ENCODE measurements at regions not wholly inside any gene's neighbourhood (a gene's known extent, or its start where the extent isn't known, plus 50 kb on each side); places are given as distances from the start of the nearest gene placed in this dataset.

GRCh38 chr13:97640268-97640667 is 206.3 kb downstream of the RAP2A start:
- no peak for DNase-seq

GRCh38 chr13:97648171-97648880 is 214.4 kb downstream of the RAP2A start:
- DNase-seq, result no peak

GRCh38 chr13:97648881-97649224 is 214.9 kb downstream of the RAP2A start:
- DNase-seq, result no peak

- DNase-seq, result no peak
Observed at GRCh38 chr13:97653443-97654140, 219.6 kb downstream of the RAP2A start.

GRCh38 chr13:97654236-97654635 is 220.3 kb downstream of the RAP2A start:
- no peak for DNase-seq

GRCh38 chr13:97658556-97658955 is 224.6 kb downstream of the RAP2A start:
- DNase-seq, result no peak

GRCh38 chr13:97659602-97660001 is 225.6 kb downstream of the RAP2A start:
- DNase-seq, result no peak

- DNase-seq, result no peak
Observed at GRCh38 chr13:97660594-97661260, 226.8 kb downstream of the RAP2A start.

- DNase-seq, result no peak
Observed at GRCh38 chr13:97686594-97686993, 252.6 kb downstream of the RAP2A start.

- DNase-seq, result no peak
Observed at GRCh38 chr13:97692628-97693027, 258.7 kb downstream of the RAP2A start.

- no peak for DNase-seq
Observed at GRCh38 chr13:97695684-97696083, 257.8 kb upstream of the IPO5 start.

GRCh38 chr13:97696921-97697320 is 256.6 kb upstream of the IPO5 start:
- no peak for DNase-seq

- no peak for DNase-seq
Observed at GRCh38 chr13:97700306-97700848, 253.1 kb upstream of the IPO5 start.

- DNase-seq, result no peak
Observed at GRCh38 chr13:97702614-97703013, 250.9 kb upstream of the IPO5 start.

- no peak for DNase-seq
Observed at GRCh38 chr13:97710797-97711196, 242.7 kb upstream of the IPO5 start.

GRCh38 chr13:97712770-97713169 is 240.7 kb upstream of the IPO5 start:
- no peak for DNase-seq

- no peak for DNase-seq
Observed at GRCh38 chr13:97715763-97716162, 237.7 kb upstream of the IPO5 start.

GRCh38 chr13:97716746-97717145 is 236.7 kb upstream of the IPO5 start:
- no peak for DNase-seq

- no peak for DNase-seq
Observed at GRCh38 chr13:97719736-97720135, 233.7 kb upstream of the IPO5 start.

GRCh38 chr13:97720896-97721295 is 232.6 kb upstream of the IPO5 start:
- no peak for DNase-seq

GRCh38 chr13:97723655-97724054 is 229.8 kb upstream of the IPO5 start:
- DNase-seq, result no peak

- no peak for DNase-seq
Observed at GRCh38 chr13:97724450-97724849, 229.0 kb upstream of the IPO5 start.

GRCh38 chr13:97726664-97727280 is 226.7 kb upstream of the IPO5 start:
- DNase-seq, result no peak

GRCh38 chr13:97727991-97728390 is 225.5 kb upstream of the IPO5 start:
- DNase-seq, result no peak

All from NCI-H2029 (cell line).